CD4-positive, alpha-beta T cell (primary cell): ENCODE measurements at regions not wholly inside any gene's neighbourhood (a gene's known extent, or its start where the extent isn't known, plus 50 kb on each side); places are given as distances from the start of the nearest gene placed in this dataset.

Source experiments
- ATAC-seq: fragments of 200-7000 bp; cut with Tn5 transposase; one replicate; pipeline ENCODE4 v1.10.0; 2022; ENCODE audit warnings: mild to moderate bottlenecking; ENCODE audit not compliant: poor library complexity
- CTCF ChIA-PET: fragments of 350-600 bp; sonication (Branson Sonifier 250); formaldehyde crosslinking; loops from one replicate; lab custom pipeline; 2021; ENCODE audit warnings: antibody characterized with exemption, inconsistent platforms; lab: Charles Lee
- POLR2A ChIA-PET: fragments of 350-600 bp; sonication (Branson Sonifier 250); formaldehyde crosslinking; loops from one replicate; lab custom pipeline; 2021; ENCODE audit warnings: antibody characterized with exemption, inconsistent platforms; lab: Charles Lee
- DNase-seq, 14 experiments: peaks; one replicate each; pipeline ENCODE4 v3.0.0-alpha.2; 2013 to 2020; ENCODE audit warnings: mixed read lengths in 2 of 14
- H3K27ac ChIP-seq, 2 donors: one replicate each; pipeline versions ENCODE4 v1.5.1 to v1.7.0; 2013; ENCODE audit warnings: low read length in 2 of 2, low read depth in 1 of 2, mild to moderate bottlenecking in 1 of 2
- H3K27me3 ChIP-seq, 2 experiments: 1 replicate in 1 of 2; 2 replicates in 1 of 2; pipeline versions ENCODE4 v1.6.1 to v1.7.0; 2013; ENCODE audit warnings: low read length in 2 of 2, control low read depth in 1 of 2, mild to moderate bottlenecking in 1 of 2, moderate library complexity in 1 of 2; ENCODE audit not compliant: insufficient read depth in 2 of 2, control insufficient read depth in 1 of 2
- H3K36me3 ChIP-seq: one replicate; pipeline ENCODE4 v1.6.1; 2013; ENCODE audit warnings: low read length, control low read depth; ENCODE audit not compliant: insufficient read depth
- H3K4me1 ChIP-seq: one replicate; pipeline ENCODE4 v1.6.1; 2013; ENCODE audit warnings: low read length, control low read depth; ENCODE audit not compliant: insufficient read depth
- H3K4me3 ChIP-seq: one replicate; pipeline ENCODE4 v1.5.1; 2013; ENCODE audit warnings: mild to moderate bottlenecking, low read length, moderate library complexity
- H3K9me3 ChIP-seq, 2 experiments: 1 replicate in 1 of 2; 2 replicates in 1 of 2; pipeline versions ENCODE4 v1.6.1 to v1.7.0; 2013; ENCODE audit warnings: low read length in 2 of 2, mild to moderate bottlenecking in 2 of 2, control low read depth in 1 of 2, moderate library complexity in 1 of 2; ENCODE audit not compliant: control insufficient read depth in 1 of 2, insufficient read depth in 1 of 2
- H3K27ac Mint-ChIP-seq: one replicate; pipeline ENCODE4 v1.8.0; 2020; ENCODE audit warnings: mixed read lengths
- H3K27me3 Mint-ChIP-seq: one replicate; pipeline ENCODE4 v1.8.0; 2021; ENCODE audit warnings: mixed read lengths
- H3K36me3 Mint-ChIP-seq: one replicate; pipeline ENCODE4 v1.8.0; 2021; ENCODE audit warnings: low read depth, mixed read lengths
- H3K4me1 Mint-ChIP-seq: one replicate; pipeline ENCODE4 v1.8.0; 2021; ENCODE audit warnings: low read depth, mixed read lengths
- H3K4me3 Mint-ChIP-seq: one replicate; pipeline ENCODE4 v1.8.0; 2020; ENCODE audit warnings: mild to moderate bottlenecking, mixed read lengths
- H3K9me3 Mint-ChIP-seq: one replicate; pipeline ENCODE4 v1.8.0; 2020; ENCODE audit warnings: mixed read lengths
- CTCF ChIP-seq: fragments of 200-600 bp; IDR thresholded peaks from one replicate; pipeline ENCODE4 v1.8.0; 2022; ENCODE audit warnings: antibody characterized with exemption, mild to moderate bottlenecking
- intact Hi-C, 2 experiments: fragments of 100-400 bp; cut with DNase I in 1 of 2; cut with micrococcal nuclease in 1 of 2; formaldehyde crosslinking; loops; one replicate each; pipeline versions ENCODE4 v1.15.1 to v1.9.0; 2023 to 2025; cut with DNase I, micrococcal nuclease

- intact Hi-C loops, result no loop called here
- CTCF ChIA-PET, result no interaction called here
- peaks cover 30% of the 10 kb centered on the region for H3K27me3 Mint-ChIP-seq
Observed at GRCh38 chr15:61777689-61778088, 282.6 kb downstream of the VPS13C start.

GRCh38 chr15:61769557-61769956, 290.7 kb downstream of the VPS13C start:
- H3K9me3 Mint-ChIP-seq, result no peaks in the 10 kb centered on the region
- H3K36me3 Mint-ChIP-seq, result no peaks in the 10 kb centered on the region
- Histone ChIP-seq H3K27me3 (peaks cover 4 to 6% of the 10 kb centered on the region in 2 experiments), H3K9me3 (peaks cover 9 to 12% of the 10 kb centered on the region in 2 experiments), H3K36me3 (no peaks in the 10 kb centered on the region), H3K27ac (no peak overlapping the region), H3K4me1 (no peaks in the 10 kb centered on the region), H3K4me3 (no peak overlapping the region)
- TF ChIP-seq CTCF, result no peak
- no peak overlapping the region for H3K4me3 Mint-ChIP-seq
- H3K27me3 Mint-ChIP-seq, result peaks cover 30% of the 10 kb centered on the region
- DNase-seq (no peak), ATAC-seq (no peak)
- H3K27ac Mint-ChIP-seq, result no peak overlapping the region
- ChIA-PET POLR2A (no interaction called here), CTCF (no interaction called here)
- no peaks in the 10 kb centered on the region for H3K4me1 Mint-ChIP-seq
- intact Hi-C loops, result no loop called here

More at GRCh38 chr15:61777689-61778088, 282.6 kb downstream of the VPS13C start:
- ATAC-seq (no peak), DNase-seq (no peak)
- H3K27me3 ChIP-seq, result peaks cover 6 to 20% of the 10 kb centered on the region in 2 experiments
- H3K27ac ChIP-seq, result no peak overlapping the region
- Mint-ChIP-seq H3K4me1 (no peaks in the 10 kb centered on the region), H3K27ac (no peak overlapping the region), H3K36me3 (no peaks in the 10 kb centered on the region), H3K9me3 (no peaks in the 10 kb centered on the region), H3K4me3 (no peak overlapping the region)
- H3K36me3 ChIP-seq, result no peaks in the 10 kb centered on the region
- peaks cover 0 to 3% of the 10 kb centered on the region in 2 experiments for H3K9me3 ChIP-seq
- no peaks in the 10 kb centered on the region for H3K4me1 ChIP-seq
- no peak for TF ChIP-seq CTCF
- POLR2A ChIA-PET, result no interaction called here
- H3K4me3 ChIP-seq, result no peak overlapping the region

GRCh38 chr15:61768131-61768530, 292.1 kb downstream of the VPS13C start:
- TF ChIP-seq CTCF, result no peak
- intact Hi-C loops, result no loop called here
- peaks cover 4 to 13% of the 10 kb centered on the region in 2 experiments for H3K27me3 ChIP-seq
- no peak overlapping the region for H3K27ac ChIP-seq
- Mint-ChIP-seq H3K27ac (no peak overlapping the region), H3K4me1 (no peaks in the 10 kb centered on the region), H3K27me3 (peaks cover 41% of the 10 kb centered on the region), H3K36me3 (no peaks in the 10 kb centered on the region), H3K4me3 (no peak overlapping the region), H3K9me3 (no peaks in the 10 kb centered on the region)
- POLR2A ChIA-PET, result no interaction called here
- H3K4me1 ChIP-seq, result no peaks in the 10 kb centered on the region
- DNase-seq (no peak), ATAC-seq (no peak)
- no peak overlapping the region for H3K4me3 ChIP-seq
- H3K36me3 ChIP-seq, result no peaks in the 10 kb centered on the region
- peaks cover 8 to 12% of the 10 kb centered on the region in 2 experiments for H3K9me3 ChIP-seq
- CTCF ChIA-PET, result no interaction called here
